ENCODE measurements at regions not wholly inside any gene's neighbourhood (a gene's known extent, or its start where the extent isn't known, plus 50 kb on each side); places are given as distances from the start of the nearest gene placed in this dataset.

DNA sequence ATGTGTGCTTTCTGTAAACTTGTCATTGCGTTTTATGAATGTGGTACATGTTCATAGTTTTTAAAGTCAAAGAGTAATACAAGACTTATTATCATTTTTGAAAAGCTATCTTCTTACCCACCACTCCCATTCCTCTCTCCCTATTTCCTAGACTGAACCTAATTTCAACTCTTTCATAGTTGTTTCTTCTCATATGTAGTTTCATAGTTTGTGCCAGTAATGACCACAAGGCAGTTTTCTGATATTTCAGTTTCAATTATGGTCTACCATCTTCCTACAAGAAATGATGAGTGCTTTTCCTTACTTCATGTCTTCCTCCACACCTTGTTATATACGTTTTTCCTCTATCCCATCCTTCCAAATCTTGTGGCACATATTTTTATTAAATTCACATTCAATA lies 445.0 kb upstream of the GOLIM4 start:
- TF ChIP-seq EZH2phosphoT487 (conservative IDR thresholded peaks at IDR 0.05; ENCODE audit: low read length) (no peak), CTCF (IDR thresholded peaks at IDR 0.05; ENCODE audit: insufficient read depth, low read length, poor library complexity, severe bottlenecking) (no peak)

DNA sequence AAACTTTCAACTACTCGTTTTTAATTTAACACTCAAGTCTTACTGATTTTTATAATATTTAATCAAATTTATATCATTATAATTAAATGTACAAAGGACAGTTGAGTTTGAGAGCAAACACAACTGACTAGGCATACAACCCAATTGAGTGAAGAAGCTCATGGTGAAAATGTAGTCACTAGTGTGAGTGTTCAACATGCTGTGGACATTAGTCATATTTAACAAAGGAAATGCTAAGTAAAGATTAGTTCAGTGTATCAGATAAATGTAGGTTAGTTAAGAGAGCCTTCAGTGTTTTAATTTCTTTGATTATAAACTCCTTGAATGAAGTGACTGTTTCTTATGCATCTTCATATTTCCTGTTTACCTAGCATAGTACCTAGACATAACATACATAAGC lies 444.2 kb upstream of the GOLIM4 start:
- H3K9me3 ChIP-seq (ENCODE audit: insufficient read depth, low read length), result no peaks in the 10 kb centered on the region
- no peaks in the 10 kb centered on the region for H3K79me2 ChIP-seq (ENCODE audit: insufficient read depth, low read length)
- TF ChIP-seq CTCF (IDR thresholded peaks at IDR 0.05; ENCODE audit: insufficient read depth, low read length, poor library complexity, severe bottlenecking) (no peak), EZH2phosphoT487 (conservative IDR thresholded peaks at IDR 0.05; ENCODE audit: low read length) (no peak)
- no peaks in the 10 kb centered on the region for H3K9me2 ChIP-seq (replicated peaks; ENCODE audit: insufficient read depth, low read length)
- no peak overlapping the region for H3K9ac ChIP-seq (ENCODE audit: low read length)
- no peaks in the 10 kb centered on the region; the same call in 1 of the 2 replicates for H4K20me1 ChIP-seq (ENCODE audit: low read depth, low read length)
- no peaks in the 10 kb centered on the region for H3K27me3 ChIP-seq (ENCODE audit: low read length)
- H3F3A ChIP-seq (ENCODE audit: insufficient read depth), result no peaks in the 10 kb centered on the region
- H3K4me3 ChIP-seq (ENCODE audit: insufficient read depth, low read length, poor library complexity, severe bottlenecking), result no peak overlapping the region
- no peak overlapping the region for H3K4me2 ChIP-seq (ENCODE audit: low read depth, low read length, poor library complexity, severe bottlenecking)
- no peaks in the 10 kb centered on the region for H3K36me3 ChIP-seq (ENCODE audit: low read length)
- H2AFZ ChIP-seq (ENCODE audit: low read depth, low read length, severe bottlenecking), result no peak overlapping the region
- no peak overlapping the region for H3K27ac ChIP-seq (ENCODE audit: low read depth, low read length)

More for the DNA sequence above, 445.0 kb upstream of the GOLIM4 start:
- Histone ChIP-seq H3K4me3 (ENCODE audit: insufficient read depth, low read length, poor library complexity, severe bottlenecking) (no peak overlapping the region), H3K79me2 (ENCODE audit: insufficient read depth, low read length) (no peaks in the 10 kb centered on the region), H3F3A (ENCODE audit: insufficient read depth) (no peaks in the 10 kb centered on the region), H3K9ac (ENCODE audit: low read length) (no peak overlapping the region), H3K9me2 (replicated peaks; ENCODE audit: insufficient read depth, low read length) (no peaks in the 10 kb centered on the region), H2AFZ (ENCODE audit: low read depth, low read length, severe bottlenecking) (no peak overlapping the region), H3K36me3 (ENCODE audit: low read length) (no peaks in the 10 kb centered on the region), H3K27me3 (ENCODE audit: low read length) (no peaks in the 10 kb centered on the region), H4K20me1 (ENCODE audit: low read depth, low read length) (no peaks in the 10 kb centered on the region; the same call in 1 of the 2 replicates), H3K9me3 (ENCODE audit: insufficient read depth, low read length) (no peaks in the 10 kb centered on the region), H3K4me2 (ENCODE audit: low read depth, low read length, poor library complexity, severe bottlenecking) (no peak overlapping the region), H3K27ac (ENCODE audit: low read depth, low read length) (no peak overlapping the region)

GRCh38 chr3:168534761-168535160 lies 439.0 kb upstream of the GOLIM4 start:
- no peaks in the 10 kb centered on the region for H3K9me3 ChIP-seq (ENCODE audit: insufficient read depth, low read length)
- TF ChIP-seq CTCF (IDR thresholded peaks at IDR 0.05; ENCODE audit: insufficient read depth, low read length, poor library complexity, severe bottlenecking) (no peak), EZH2phosphoT487 (conservative IDR thresholded peaks at IDR 0.05; ENCODE audit: low read length) (no peak)

More at GRCh38 chr3:168534761-168535160, 439.0 kb upstream of the GOLIM4 start:
- Histone ChIP-seq H3K27me3 (ENCODE audit: low read length) (no peaks in the 10 kb centered on the region), H3F3A (ENCODE audit: insufficient read depth) (no peaks in the 10 kb centered on the region), H3K27ac (ENCODE audit: low read depth, low read length) (no peak overlapping the region), H3K79me2 (ENCODE audit: insufficient read depth, low read length) (no peaks in the 10 kb centered on the region), H3K9me2 (replicated peaks; ENCODE audit: insufficient read depth, low read length) (no peaks in the 10 kb centered on the region), H2AFZ (ENCODE audit: low read depth, low read length, severe bottlenecking) (no peak overlapping the region), H3K4me3 (ENCODE audit: insufficient read depth, low read length, poor library complexity, severe bottlenecking) (no peak overlapping the region), H3K4me2 (ENCODE audit: low read depth, low read length, poor library complexity, severe bottlenecking) (no peak overlapping the region), H4K20me1 (ENCODE audit: low read depth, low read length) (no peaks in the 10 kb centered on the region; the same call in 1 of the 2 replicates), H3K9ac (ENCODE audit: low read length) (no peak overlapping the region), H3K36me3 (ENCODE audit: low read length) (no peaks in the 10 kb centered on the region)
